ENCODE measurements at regions not wholly inside any gene's neighbourhood (a gene's known extent, or its start where the extent isn't known, plus 50 kb on each side); places are given as distances from the start of the nearest gene placed in this dataset.

DNA sequence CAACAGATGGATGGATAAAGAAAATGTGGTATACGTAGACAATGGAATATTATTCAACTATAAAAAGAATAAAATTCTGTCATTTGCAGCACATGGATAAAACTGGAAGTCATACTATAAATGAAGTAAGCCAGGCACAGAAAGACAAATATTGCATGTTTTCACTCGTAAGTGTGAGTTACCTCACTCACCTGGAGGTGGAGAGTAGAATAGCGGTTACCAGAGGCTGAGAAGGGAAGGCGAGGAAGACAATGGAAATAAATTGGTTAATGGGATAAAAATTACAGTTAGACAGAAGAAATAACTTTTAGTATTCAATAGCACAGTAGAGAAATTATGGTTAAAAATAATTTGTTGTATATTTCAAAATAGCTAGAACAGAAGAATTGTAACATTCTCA is 141.6 kb downstream of the EFHB start:
- Histone ChIP-seq H3K4me3 (no peak overlapping the region), H3K9me3 (no peaks in the 10 kb centered on the region), H3K27ac (no peak overlapping the region), H3K36me3 (replicated peaks in 1 of 2; ENCODE audit: insufficient read depth in 1 of 2, low read depth in 2 of 2) (no peaks in the 10 kb centered on the region), H3K27me3 (no peaks in the 10 kb centered on the region), H3K4me1 (no peaks in the 10 kb centered on the region)
- no peak for ATAC-seq
- TF ChIP-seq, protein P1, sequence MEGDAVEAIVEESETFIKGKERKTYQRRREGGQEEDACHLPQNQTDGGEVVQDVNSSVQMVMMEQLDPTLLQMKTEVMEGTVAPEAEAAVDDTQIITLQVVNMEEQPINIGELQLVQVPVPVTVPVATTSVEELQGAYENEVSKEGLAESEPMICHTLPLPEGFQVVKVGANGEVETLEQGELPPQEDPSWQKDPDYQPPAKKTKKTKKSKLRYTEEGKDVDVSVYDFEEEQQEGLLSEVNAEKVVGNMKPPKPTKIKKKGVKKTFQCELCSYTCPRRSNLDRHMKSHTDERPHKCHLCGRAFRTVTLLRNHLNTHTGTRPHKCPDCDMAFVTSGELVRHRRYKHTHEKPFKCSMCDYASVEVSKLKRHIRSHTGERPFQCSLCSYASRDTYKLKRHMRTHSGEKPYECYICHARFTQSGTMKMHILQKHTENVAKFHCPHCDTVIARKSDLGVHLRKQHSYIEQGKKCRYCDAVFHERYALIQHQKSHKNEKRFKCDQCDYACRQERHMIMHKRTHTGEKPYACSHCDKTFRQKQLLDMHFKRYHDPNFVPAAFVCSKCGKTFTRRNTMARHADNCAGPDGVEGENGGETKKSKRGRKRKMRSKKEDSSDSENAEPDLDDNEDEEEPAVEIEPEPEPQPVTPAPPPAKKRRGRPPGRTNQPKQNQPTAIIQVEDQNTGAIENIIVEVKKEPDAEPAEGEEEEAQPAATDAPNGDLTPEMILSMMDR (IDR thresholded peaks at IDR 0.05) = no peak
- no peak for TF ChIP-seq POLR2A (IDR thresholded peaks at IDR 0.05)
- intact Hi-C loops (cut with DNase I) = no loop called here
- no peak for DNase-seq
- 74 to 84% methylated on average over 4 of the region's 4 CpGs for WGBS, 2 donors

DNA sequence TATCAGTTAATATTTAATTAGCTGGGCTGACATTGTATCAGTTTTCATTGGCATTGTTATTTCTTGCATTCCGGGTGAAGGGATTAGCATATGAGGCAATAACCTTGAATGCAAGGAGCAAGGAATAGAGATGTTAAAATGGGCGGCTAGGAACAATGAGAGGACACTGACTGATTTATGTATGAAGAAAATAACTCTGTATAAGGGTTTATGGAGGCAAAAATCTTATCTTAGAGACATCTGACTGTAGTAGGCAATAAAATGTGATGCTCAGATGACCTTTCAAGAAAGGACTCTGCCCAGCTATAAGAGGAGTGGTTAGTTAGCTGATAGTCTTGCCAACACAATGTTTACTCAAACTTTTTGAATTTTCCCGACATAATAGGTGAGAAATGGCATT is 158.3 kb downstream of the EFHB start:
- no peak for ATAC-seq
- no peak for TF ChIP-seq POLR2A (IDR thresholded peaks at IDR 0.05)
- TF ChIP-seq, protein P1 (IDR thresholded peaks at IDR 0.05) = no peak

DNA sequence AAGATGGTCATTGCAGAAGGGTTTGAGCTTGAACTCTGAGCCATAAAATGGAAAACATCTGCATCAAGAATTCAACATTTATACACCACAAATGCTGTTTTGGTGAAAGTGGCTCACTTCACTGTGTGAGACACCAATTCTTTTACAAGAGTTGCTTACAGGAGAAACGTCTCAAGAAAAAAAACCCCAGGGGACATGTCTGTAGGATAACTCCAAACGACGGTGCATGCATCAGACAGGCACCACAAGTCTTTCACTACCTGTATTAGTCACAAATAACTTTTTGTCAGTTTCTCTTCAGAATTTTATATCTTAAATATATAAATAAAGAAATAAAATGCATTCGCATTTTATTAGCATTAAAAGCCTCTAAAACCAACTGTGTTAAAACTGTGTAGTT is 164.3 kb downstream of the EFHB start:
- intact Hi-C loops (cut with DNase I) = no loop called here
- no peak for TF ChIP-seq POLR2A (IDR thresholded peaks at IDR 0.05)
- TF ChIP-seq, protein P1 (IDR thresholded peaks at IDR 0.05) = no peak
- ATAC-seq (no peak), DNase-seq (no peak)
- Histone ChIP-seq H3K27me3 (no peaks in the 10 kb centered on the region), H3K27ac (no peak overlapping the region), H3K4me1 (no peaks in the 10 kb centered on the region), H3K4me3 (no peak overlapping the region), H3K36me3 (replicated peaks in 1 of 2; ENCODE audit: insufficient read depth in 1 of 2, low read depth in 2 of 2) (no peaks in the 10 kb centered on the region), H3K9me3 (no peaks in the 10 kb centered on the region)
- 66 to 69% methylated on average over 4 of the region's 4 CpGs for WGBS, 2 donors

More for the DNA sequence above, 158.3 kb downstream of the EFHB start:
- WGBS, 2 donors = 29 to 31% methylated on average over 3 of the region's 3 CpGs
- no peaks in the 10 kb centered on the region for H3K36me3 ChIP-seq (replicated peaks in 1 of 2; ENCODE audit: insufficient read depth in 1 of 2, low read depth in 2 of 2)
- no peaks in the 10 kb centered on the region for H3K9me3 ChIP-seq
- H3K4me3 ChIP-seq = no peak overlapping the region
- intact Hi-C loops (cut with DNase I) = no loop called here
- no peaks in the 10 kb centered on the region for H3K27me3 ChIP-seq
- H3K4me1 ChIP-seq = no peaks in the 10 kb centered on the region
- DNase-seq = no peak
- no peak overlapping the region for H3K27ac ChIP-seq

DNA sequence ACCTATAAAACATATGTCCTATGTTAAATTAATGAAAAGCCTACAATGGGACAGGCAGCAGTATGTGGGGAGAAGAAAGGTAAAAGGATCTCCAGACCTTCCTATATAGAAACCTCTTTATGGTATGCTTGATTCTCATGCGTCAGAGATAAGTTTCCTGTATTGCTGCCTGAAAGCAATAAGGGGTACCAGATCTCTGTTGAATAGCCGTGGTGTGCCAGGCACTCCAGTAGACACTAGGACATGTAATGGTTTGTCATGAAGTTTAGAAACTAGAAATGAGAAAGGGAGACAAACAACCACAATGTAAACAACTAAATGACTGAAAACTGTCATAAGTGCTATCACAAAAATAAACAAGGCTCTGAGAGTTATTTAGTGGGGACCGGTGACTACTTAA is 168.1 kb downstream of the EFHB start:
- intact Hi-C loops (cut with DNase I) = no loop called here
- no peak overlapping the region for H3K4me3 ChIP-seq
- TF ChIP-seq, protein P1 (IDR thresholded peaks at IDR 0.05) = no peak
- TF ChIP-seq POLR2A (IDR thresholded peaks at IDR 0.05) = no peak
- no peak overlapping the region for H3K27ac ChIP-seq
- WGBS, 2 donors = 52 to 55% methylated on average over 3 of the region's 3 CpGs
- no peaks in the 10 kb centered on the region for H3K27me3 ChIP-seq
- ATAC-seq (no peak), DNase-seq (no peak)
- H3K36me3 ChIP-seq (replicated peaks in 1 of 2; ENCODE audit: insufficient read depth in 1 of 2, low read depth in 2 of 2) = no peaks in the 10 kb centered on the region
- no peaks in the 10 kb centered on the region for H3K9me3 ChIP-seq
- H3K4me1 ChIP-seq = no peaks in the 10 kb centered on the region

DNA sequence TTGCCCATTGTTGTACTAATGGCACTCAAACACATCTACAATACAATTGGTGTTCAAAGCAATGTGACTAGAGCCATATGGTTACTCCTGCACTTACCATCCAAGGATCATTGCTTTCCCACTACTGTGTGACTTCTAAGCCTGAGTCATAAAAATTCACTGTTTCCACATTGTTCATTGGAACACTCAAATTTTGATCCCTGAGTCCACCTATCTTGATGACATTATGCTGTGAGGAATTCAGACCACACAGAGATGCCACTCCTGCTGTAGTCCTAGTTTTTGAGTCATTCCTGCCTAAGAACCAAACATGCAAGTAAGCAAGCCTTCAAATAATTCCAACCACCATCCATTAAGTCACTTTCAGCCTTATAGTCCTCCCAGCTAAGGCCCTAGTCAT is 176.2 kb downstream of the EFHB start:
- no peak overlapping the region for H3K27ac ChIP-seq
- TF ChIP-seq, protein P1 (IDR thresholded peaks at IDR 0.05) = no peak
- no peak for TF ChIP-seq POLR2A (IDR thresholded peaks at IDR 0.05)
- no peaks in the 10 kb centered on the region for H3K27me3 ChIP-seq
- intact Hi-C loops (cut with DNase I) = no loop called here
- ATAC-seq (no peak), DNase-seq (no peak)
- H3K36me3 ChIP-seq (replicated peaks in 1 of 2; ENCODE audit: insufficient read depth in 1 of 2, low read depth in 2 of 2) = no peaks in the 10 kb centered on the region
- H3K4me1 ChIP-seq = no peaks in the 10 kb centered on the region
- no peak overlapping the region for H3K4me3 ChIP-seq
- H3K9me3 ChIP-seq = peaks cover 0 to 3% (median 0%) of the 10 kb centered on the region in 3 donors
